NCI-H1105 (cell line): ENCODE measurements at regions not wholly inside any gene's neighbourhood (a gene's known extent, or its start where the extent isn't known, plus 50 kb on each side); places are given as distances from the start of the nearest gene placed in this dataset.
"Not testable (repeated sequence)": the region's sequence is repeated elsewhere in the genome, so short reads cannot be mapped to it uniquely, and the experiment has no call there.

Experiments used
- DNase-seq: peaks from one replicate; lab custom pipeline; 2025; lab: John Stamatoyannopoulos, UW

GRCh38 chr3:144822671-144823070, 851.0 kb downstream of the DIPK2A start:
- no peak for DNase-seq

GRCh38 chr3:144831955-144832716, 860.5 kb downstream of the DIPK2A start:
- no peak for DNase-seq

- no peak for DNase-seq
These were observed 868.4 kb downstream of the DIPK2A start for GRCh38 chr3:144839991-144840390.

GRCh38 chr3:144840866-144841265, 869.2 kb downstream of the DIPK2A start:
- DNase-seq: no peak

GRCh38 chr3:144843099-144843498, 871.5 kb downstream of the DIPK2A start:
- DNase-seq: no peak

GRCh38 chr3:144852999-144853398, 881.4 kb downstream of the DIPK2A start:
- DNase-seq: no peak

GRCh38 chr3:144854020-144854419, 882.4 kb downstream of the DIPK2A start:
- not testable (repeated sequence) for DNase-seq

- no peak for DNase-seq
These were observed 887.5 kb downstream of the DIPK2A start for GRCh38 chr3:144859161-144859560.

- no peak for DNase-seq
These were observed 893.0 kb downstream of the DIPK2A start for GRCh38 chr3:144864646-144865045.

GRCh38 chr3:144865948-144866347, 894.3 kb downstream of the DIPK2A start:
- no peak for DNase-seq

- no peak for DNase-seq
These were observed 894.9 kb downstream of the DIPK2A start for GRCh38 chr3:144866476-144866875.

- DNase-seq: no peak
These were observed 896.9 kb downstream of the DIPK2A start for GRCh38 chr3:144868506-144868905.

- no peak for DNase-seq
These were observed 901.4 kb downstream of the DIPK2A start for GRCh38 chr3:144873066-144873465.

GRCh38 chr3:144875211-144875610, 903.6 kb downstream of the DIPK2A start:
- no peak for DNase-seq

- no peak for DNase-seq
These were observed 905.7 kb downstream of the DIPK2A start for GRCh38 chr3:144877356-144877755.

GRCh38 chr3:144879701-144880100, 908.1 kb downstream of the DIPK2A start:
- DNase-seq: no peak

GRCh38 chr3:144893980-144894379, 922.4 kb downstream of the DIPK2A start:
- no peak for DNase-seq

GRCh38 chr3:144894576-144894975, 923.0 kb downstream of the DIPK2A start:
- DNase-seq: no peak

- DNase-seq: no peak
These were observed 928.7 kb downstream of the DIPK2A start for GRCh38 chr3:144900366-144900765.

- not testable (repeated sequence) for DNase-seq
These were observed 936.0 kb downstream of the DIPK2A start for GRCh38 chr3:144907581-144907980.

- DNase-seq: no peak
These were observed 941.3 kb downstream of the DIPK2A start for GRCh38 chr3:144912968-144913367.

- DNase-seq: no peak
These were observed 943.6 kb downstream of the DIPK2A start for GRCh38 chr3:144915202-144915601.

GRCh38 chr3:144921710-144922109, 950.1 kb downstream of the DIPK2A start:
- no peak for DNase-seq
